ENCODE measurements at regions not wholly inside any gene's neighbourhood (a gene's known extent, or its start where the extent isn't known, plus 50 kb on each side); places are given as distances from the start of the nearest gene placed in this dataset.

- no peaks in the 10 kb centered on the region for H3K9me1 ChIP-seq (ENCODE audit: insufficient read depth, low read length)
- no peak overlapping the region for H3K56ac ChIP-seq (ENCODE audit: extremely low read depth, insufficient read depth, low read length)
- DNase-seq (no peak), ATAC-seq (ENCODE audit: low read depth) (no peak)
- H3K4me2 ChIP-seq (ENCODE audit: low read depth, low read length) = no peak overlapping the region
- no peak overlapping the region for H4K5ac ChIP-seq (ENCODE audit: low read depth, low read length)
- H3K27ac ChIP-seq (ENCODE audit: insufficient read depth, low read length) = no peak overlapping the region
- no peak overlapping the region for H3K9ac ChIP-seq (ENCODE audit: low read depth, low read length)
- intact Hi-C loops (cut with micrococcal nuclease) = loop anchor here (10.0 kb wide), 1 partner anchor 202 kb away; no protein-coding TSS in a partner anchor
- in situ Hi-C loops (cut with MboI; ENCODE audit: low sequenced_read_pairs) = no loop called here
- ChIA-PET CTCF (no interaction called here), POLR2A (ENCODE audit: unreplicated experiment) (no interaction called here)
- H2AK9ac ChIP-seq (replicated peaks; ENCODE audit: low read depth, low read length, poor library complexity) = no peak overlapping the region
- no peaks in the 10 kb centered on the region for H3K79me1 ChIP-seq (ENCODE audit: low read depth in 1 of 2, low read length in 2 of 2)
- dilution Hi-C loops (cut with HindIII; ENCODE audit: low sequenced_read_pairs, unreplicated experiment) = no loop called here
- no peak overlapping the region for H3K4ac ChIP-seq (ENCODE audit: low read depth, low read length)
- no peak overlapping the region for H2AK5ac ChIP-seq (ENCODE audit: low read depth, low read length)
- no peak overlapping the region for H2BK15ac ChIP-seq (ENCODE audit: low read depth, low read length)
- no peaks in the 10 kb centered on the region for H3K36me3 ChIP-seq (ENCODE audit: control insufficient read depth, insufficient read depth, low read length)
- H2BK120ac ChIP-seq (ENCODE audit: low read depth, low read length) = no peak overlapping the region
- H2AFZ ChIP-seq (replicated peaks; ENCODE audit: low read length, poor library complexity) = no peak overlapping the region
- H4K8ac ChIP-seq (ENCODE audit: low read depth in 2 of 2, low read length in 2 of 2) = no peak overlapping the region
- no peaks in the 10 kb centered on the region for H3K4me1 ChIP-seq (ENCODE audit: control insufficient read depth, insufficient read depth, low read length)
- no peak overlapping the region for H3K23ac ChIP-seq (ENCODE audit: low read depth, low read length)
- no peak overlapping the region for H2BK20ac ChIP-seq (ENCODE audit: low read depth, low read length)
- no peaks in the 10 kb centered on the region for H3K27me3 ChIP-seq (ENCODE audit: control insufficient read depth, insufficient read depth, low read length)
- H3K18ac ChIP-seq (ENCODE audit: low read depth, low read length) = no peak overlapping the region
- 57% methylated on average over 1 of the region's 1 CpG; no CpG with 5 or more reads in 1 of the 2 experiments for WGBS, 2 experiments (ENCODE audit: extremely low coverage in 2 of 2, insufficient read length in 1 of 2)
- no peak for TF ChIP-seq CHD1 (IDR thresholded peaks at IDR 0.05; ENCODE audit: low read depth, low read length)
- no peak for TF ChIP-seq FOS (IDR thresholded peaks at IDR 0.05; ENCODE audit: low read depth, low read length)
- no peak for TF ChIP-seq SMC3 (IDR thresholded peaks at IDR 0.05; ENCODE audit: low read depth, low read length)
- TF ChIP-seq NFE2L2 (IDR thresholded peaks at IDR 0.05; ENCODE audit: low read depth, low read length) = no peak
- TF ChIP-seq MAFK (IDR thresholded peaks at IDR 0.05; ENCODE audit: low read depth, low read length) = no peak
- TF ChIP-seq RAD21 (IDR thresholded peaks at IDR 0.05; ENCODE audit: low read length) = no peak
- TF ChIP-seq CTCF (conservative IDR thresholded peaks at IDR 0.05; ENCODE audit: low read depth, low read length) = no peak
- no peak for TF ChIP-seq MAZ (IDR thresholded peaks at IDR 0.05; ENCODE audit: borderline replicate concordance, low read depth, low read length)
- no peak for TF ChIP-seq USF2 (IDR thresholded peaks at IDR 0.05; ENCODE audit: low read depth, low read length)
- TF ChIP-seq ELK1 (IDR thresholded peaks at IDR 0.05; ENCODE audit: borderline replicate concordance, low read depth, low read length) = no peak
- TF ChIP-seq CEBPB (IDR thresholded peaks at IDR 0.05; ENCODE audit: low read depth, low read length) = no peak
- no peak for TF ChIP-seq BHLHE40 (IDR thresholded peaks at IDR 0.05; ENCODE audit: low read depth, low read length)
- no peak for TF ChIP-seq RCOR1 (IDR thresholded peaks at IDR 0.05; ENCODE audit: insufficient replicate concordance, low read length)
- TF ChIP-seq POLR2A (IDR thresholded peaks at IDR 0.05; ENCODE audit: low read depth, low read length) = no peak
- TF ChIP-seq RFX5 (IDR thresholded peaks at IDR 0.05; ENCODE audit: low read depth, low read length) = no peak
- H2BK5ac ChIP-seq (ENCODE audit: low read depth, low read length, poor library complexity, severe bottlenecking) = no peak overlapping the region
- H3K4me3 ChIP-seq (ENCODE audit: insufficient read depth, low read depth, low read length) = no peak overlapping the region
- H3K14ac ChIP-seq (replicated peaks; ENCODE audit: low read depth, low read length) = no peak overlapping the region
- no peaks in the 10 kb centered on the region for H3K9me3 ChIP-seq (ENCODE audit: control insufficient read depth, insufficient read depth, low read length)
- no peak overlapping the region for H4K91ac ChIP-seq (ENCODE audit: insufficient read depth, low read depth, low read length)
- BruUV-seq (replicated peaks) = no TSS peak
- no peaks in the 10 kb centered on the region for H4K20me1 ChIP-seq (ENCODE audit: insufficient read depth, low read length)
Measured at GRCh38 chrX:25726539-25726938, 411.6 kb upstream of the MAGEB18 start.

Measured in IMR-90 (cell line).